Endometrium (tissue), 2 donors: ENCODE measurements at regions not wholly inside any gene's neighbourhood (a gene's known extent, or its start where the extent isn't known, plus 50 kb on each side); places are given as distances from the start of the nearest gene placed in this dataset.

ENCODE experiments used
- FAIRE-seq: peaks from 2 replicates; lab custom pipeline; 2012; peaks lifted over from hg19 to GRCh38; lab: Jason Lieb, UNC
- donor health status: control.
- donor health status: control.

- no peak for FAIRE-seq
These were observed 138.8 kb upstream of the TAPT1 start for GRCh38 chr4:16365036-16365569.

GRCh38 chr4:16360694-16361262, 134.5 kb upstream of the TAPT1 start:
- no peak for FAIRE-seq

GRCh38 chr4:16353165-16353564, 126.9 kb upstream of the TAPT1 start:
- FAIRE-seq = no peak

GRCh38 chr4:16351161-16351560, 124.9 kb upstream of the TAPT1 start:
- no peak for FAIRE-seq

- FAIRE-seq = no peak
These were observed 118.6 kb upstream of the TAPT1 start for GRCh38 chr4:16344853-16345252.

GRCh38 chr4:16337936-16338335, 111.7 kb upstream of the TAPT1 start:
- no peak for FAIRE-seq

- FAIRE-seq = no peak
These were observed 108.3 kb upstream of the TAPT1 start for GRCh38 chr4:16334601-16335000.

GRCh38 chr4:16329797-16330134, 103.5 kb upstream of the TAPT1 start:
- no peak for FAIRE-seq

- FAIRE-seq = no peak
These were observed 103.0 kb upstream of the TAPT1 start for GRCh38 chr4:16329125-16329796.

- FAIRE-seq = no peak
These were observed 95.9 kb upstream of the TAPT1 start for GRCh38 chr4:16322183-16322582.

- no peak for FAIRE-seq
These were observed 89.2 kb upstream of the TAPT1 start for GRCh38 chr4:16315456-16315855.

GRCh38 chr4:16310606-16311005, 84.3 kb upstream of the TAPT1 start:
- no peak for FAIRE-seq

GRCh38 chr4:16302648-16303047, 76.4 kb upstream of the TAPT1 start:
- FAIRE-seq = no peak

GRCh38 chr4:16297003-16297402, 70.7 kb upstream of the TAPT1 start:
- no peak for FAIRE-seq

- no peak for FAIRE-seq
These were observed 68.2 kb upstream of the TAPT1 start for GRCh38 chr4:16294455-16294854.

GRCh38 chr4:16293210-16293838, 67.1 kb upstream of the TAPT1 start:
- FAIRE-seq = no peak

- FAIRE-seq = no peak
These were observed 66.3 kb upstream of the TAPT1 start for GRCh38 chr4:16292585-16292984.

GRCh38 chr4:16290681-16291420, 64.6 kb upstream of the TAPT1 start:
- no peak for FAIRE-seq

GRCh38 chr4:16289897-16290554, 63.8 kb upstream of the TAPT1 start:
- FAIRE-seq = peak; percentile 94

GRCh38 chr4:16284050-16284449, 57.8 kb upstream of the TAPT1 start:
- no peak for FAIRE-seq

- no peak for FAIRE-seq
These were observed 51.9 kb upstream of the TAPT1 start for GRCh38 chr4:16278178-16278577.
